WTC11 (cell line): ENCODE measurements at regions not wholly inside any gene's neighbourhood (a gene's known extent, or its start where the extent isn't known, plus 50 kb on each side); places are given as distances from the start of the nearest gene placed in this dataset.

ENCODE experiments used
- ATAC-seq: fragments of 200-7000 bp; cut with Tn5 transposase; 2 replicates; pipeline ENCODE4 v1.10.0; 2021; ENCODE audit warnings: mild to moderate bottlenecking, moderate library complexity
- CTCF ChIA-PET: fragments of 300-600 bp; sonication (Branson Sonifier 250); formaldehyde crosslinking; loops from one replicate; lab custom pipeline; 2021; ENCODE audit warnings: antibody characterized with exemption; lab: Charles Lee
- POLR2A ChIA-PET: fragments of 350-600 bp; sonication (Branson Sonifier 250); formaldehyde crosslinking; loops from one replicate; lab custom pipeline; 2021; ENCODE audit warnings: antibody characterized with exemption; lab: Charles Lee
- DNase-seq: peaks from one replicate; pipeline ENCODE4 v3.0.0; 2021; ENCODE audit warnings: low spot score
- H3K27ac Mint-ChIP-seq: 2 replicates; pipeline ENCODE4 v1.8.0; 2021; ENCODE audit warnings: mixed read lengths
- H3K27me3 Mint-ChIP-seq: 2 replicates; pipeline ENCODE4 v1.8.0; 2021; ENCODE audit warnings: low read depth, mild to moderate bottlenecking, moderate library complexity, mixed read lengths
- H3K36me3 Mint-ChIP-seq: 2 replicates; pipeline ENCODE4 v1.8.0; 2021; ENCODE audit warnings: mixed read lengths
- H3K4me1 Mint-ChIP-seq: 2 replicates; pipeline ENCODE4 v1.8.0; 2022; ENCODE audit warnings: mixed read lengths
- H3K4me3 Mint-ChIP-seq: 2 replicates; pipeline ENCODE4 v1.8.0; 2021; ENCODE audit warnings: mild to moderate bottlenecking, moderate library complexity, mixed read lengths
- H3K9me3 Mint-ChIP-seq: 2 replicates; pipeline ENCODE4 v1.8.0; 2021; ENCODE audit warnings: mixed read lengths
- ATF1 ChIP-seq: sonication (generic); formaldehyde crosslinking; IDR thresholded peaks from 2 replicates; pipeline ENCODE4 v1.8.1; 2023; ENCODE audit warnings: mild to moderate bottlenecking, moderate library complexity, missing genetic modification reagents
- CREM ChIP-seq: sonication (generic); formaldehyde crosslinking; IDR thresholded peaks from 2 replicates; pipeline ENCODE4 v1.8.1; 2022; ENCODE audit warnings: mild to moderate bottlenecking, missing genetic modification reagents, moderate library complexity
- ELF4 ChIP-seq: sonication (generic); formaldehyde crosslinking; IDR thresholded peaks from 2 replicates; pipeline ENCODE4 v1.8.1; 2022; ENCODE audit warnings: low read depth, mild to moderate bottlenecking, moderate library complexity, missing genetic modification reagents
- ESRRA ChIP-seq: sonication (generic); formaldehyde crosslinking; IDR thresholded peaks from 2 replicates; pipeline ENCODE4 v1.8.1; 2022; ENCODE audit warnings: mild to moderate bottlenecking, missing genetic modification reagents, borderline replicate concordance
- FOXP1 ChIP-seq: sonication (generic); formaldehyde crosslinking; IDR thresholded peaks from 2 replicates; pipeline ENCODE4 v1.8.0; 2022; ENCODE audit warnings: missing genetic modification reagents, mild to moderate bottlenecking, moderate library complexity, borderline replicate concordance
- GRHL2 ChIP-seq: fragments of 250-450 bp; sonication (Bioruptor Pico); IDR thresholded peaks from 2 replicates; pipeline ENCODE4 v1.8.0; 2022; ENCODE audit warnings: mild to moderate bottlenecking, moderate library complexity; ENCODE audit not compliant: insufficient replicate concordance, severe bottlenecking
- GTF2I ChIP-seq: fragments of 250-450 bp; sonication (Bioruptor Pico); conservative IDR thresholded peaks from 2 replicates; pipeline ENCODE4 v1.4.0; 2021; ENCODE audit warnings: mild to moderate bottlenecking
- HMGA2 ChIP-seq: fragments of 250-450 bp; sonication (Bioruptor Pico); IDR thresholded peaks from 2 replicates; pipeline ENCODE4 v1.4.0; 2021; ENCODE audit warnings: mild to moderate bottlenecking, moderate library complexity
- MYBL2 ChIP-seq: sonication (generic); formaldehyde crosslinking; IDR thresholded peaks from 2 replicates; pipeline ENCODE4 v1.8.1; 2023; ENCODE audit warnings: mild to moderate bottlenecking, moderate library complexity, missing genetic modification reagents
- NFE2L1 ChIP-seq: sonication (generic); formaldehyde crosslinking; IDR thresholded peaks from 2 replicates; pipeline ENCODE4 v1.8.1; 2023; ENCODE audit warnings: missing genetic modification reagents
- NR2C2 ChIP-seq: sonication (generic); formaldehyde crosslinking; IDR thresholded peaks from 2 replicates; pipeline ENCODE4 v1.8.0; 2022; ENCODE audit warnings: mild to moderate bottlenecking, missing genetic modification reagents
- PRRX2 ChIP-seq: fragments of 250-450 bp; sonication (Bioruptor Pico); IDR thresholded peaks from 2 replicates; pipeline ENCODE4 v1.8.0; 2021; ENCODE audit warnings: mild to moderate bottlenecking
- RORB ChIP-seq: fragments of 250-450 bp; sonication (Bioruptor Pico); IDR thresholded peaks from 2 replicates; pipeline ENCODE4 v1.9.0; 2021; ENCODE audit warnings: mild to moderate bottlenecking
- SOX15 ChIP-seq: fragments of 250-450 bp; sonication (Bioruptor Pico); IDR thresholded peaks from 2 replicates; pipeline ENCODE4 v1.9.0; 2021; ENCODE audit warnings: mild to moderate bottlenecking
- ZNF138 ChIP-seq: sonication (generic); formaldehyde crosslinking; conservative IDR thresholded peaks from 2 replicates; pipeline ENCODE4 v1.8.1; 2022; ENCODE audit warnings: mild to moderate bottlenecking, moderate library complexity, missing genetic modification reagents
- ZNF396 ChIP-seq: fragments of 250-450 bp; sonication (Bioruptor Pico); IDR thresholded peaks from 2 replicates; pipeline ENCODE4 v1.8.0; 2021; ENCODE audit warnings: mild to moderate bottlenecking, moderate library complexity, borderline replicate concordance
- ZNF423 ChIP-seq: fragments of 250-450 bp; sonication (Bioruptor Pico); IDR thresholded peaks from 2 replicates; pipeline ENCODE4 v2.1.2; 2022; ENCODE audit warnings: mild to moderate bottlenecking, moderate library complexity
- ZNF671 ChIP-seq: fragments of 250-450 bp; sonication (Bioruptor Pico); IDR thresholded peaks from 2 replicates; pipeline ENCODE4 v1.8.0; 2021; ENCODE audit warnings: mild to moderate bottlenecking
- TF ChIP-seq, protein P1 (sequence below): fragments of 250-450 bp; sonication (Bioruptor Pico); IDR thresholded peaks from 2 replicates; pipeline ENCODE4 v2.1.2; 2022; ENCODE audit warnings: mild to moderate bottlenecking, moderate library complexity
- TF ChIP-seq, protein P2 (sequence below): sonication (generic); formaldehyde crosslinking; IDR thresholded peaks from 2 replicates; pipeline ENCODE4 v1.8.1; 2023; ENCODE audit warnings: mild to moderate bottlenecking, missing genetic modification reagents, moderate library complexity
- TF ChIP-seq, protein P3 (sequence below): fragments of 250-450 bp; sonication (Bioruptor Pico); IDR thresholded peaks from 2 replicates; pipeline ENCODE4 v1.9.0; 2021; ENCODE audit warnings: mild to moderate bottlenecking
- TF ChIP-seq, protein P4 (sequence below): sonication (generic); formaldehyde crosslinking; IDR thresholded peaks from 2 replicates; pipeline ENCODE4 v1.8.1; 2022; ENCODE audit warnings: low read depth, missing genetic modification reagents, borderline replicate concordance
- TF ChIP-seq, protein P5 (sequence below): sonication (generic); formaldehyde crosslinking; IDR thresholded peaks from 2 replicates; pipeline ENCODE4 v1.8.0; 2022; ENCODE audit warnings: mild to moderate bottlenecking, missing genetic modification reagents
- TF ChIP-seq, protein P6 (sequence below): sonication (generic); formaldehyde crosslinking; conservative IDR thresholded peaks from 2 replicates; pipeline ENCODE4 v1.8.1; 2023; ENCODE audit warnings: mild to moderate bottlenecking, low read depth, missing genetic modification reagents, moderate library complexity

DNA sequence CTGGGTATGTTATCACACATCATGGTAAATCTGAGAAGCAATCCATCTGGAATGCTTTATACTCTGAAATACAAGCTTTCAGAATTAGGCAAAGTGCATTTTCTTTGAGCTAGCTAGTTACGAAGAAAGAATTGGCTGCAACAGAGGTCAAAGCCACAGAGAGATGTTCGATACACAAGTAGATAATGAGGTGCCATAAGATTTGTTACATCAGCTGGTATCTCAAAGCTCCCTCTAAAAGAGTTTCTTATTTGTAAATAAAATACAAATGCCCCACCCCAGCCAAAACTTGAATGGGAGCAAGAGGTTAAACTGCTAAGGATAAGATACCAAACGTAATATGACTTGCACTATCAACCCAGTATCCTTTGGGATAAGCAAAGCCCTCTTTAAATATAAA lies 84.0 kb upstream of the SLCO3A1 start:
- Mint-ChIP-seq H3K4me1 (peaks cover 12% of the 10 kb centered on the region), H3K27me3 (peaks cover 19% of the 10 kb centered on the region), H3K4me3 (no peak overlapping the region), H3K9me3 (no peaks in the 10 kb centered on the region), H3K27ac (no peak overlapping the region), H3K36me3 (no peaks in the 10 kb centered on the region)
- DNase-seq: no peak
- no peak for ATAC-seq
- ChIA-PET POLR2A (no interaction called here), CTCF (no interaction called here)
- no peak for TF ChIP-seq MYBL2 (CRISPR knock-in tag)
- TF ChIP-seq CREM: no peak
- no peak for TF ChIP-seq ZNF671 (CRISPR knock-in tag)
- TF ChIP-seq RORB (CRISPR knock-in tag): no peak
- no peak for TF ChIP-seq PRRX2 (CRISPR knock-in tag)
- TF ChIP-seq FOXP1 (CRISPR knock-in tag): no peak
- TF ChIP-seq GRHL2 (CRISPR knock-in tag): no peak
- no peak for TF ChIP-seq SOX15 (CRISPR knock-in tag)
- TF ChIP-seq, protein P1, sequence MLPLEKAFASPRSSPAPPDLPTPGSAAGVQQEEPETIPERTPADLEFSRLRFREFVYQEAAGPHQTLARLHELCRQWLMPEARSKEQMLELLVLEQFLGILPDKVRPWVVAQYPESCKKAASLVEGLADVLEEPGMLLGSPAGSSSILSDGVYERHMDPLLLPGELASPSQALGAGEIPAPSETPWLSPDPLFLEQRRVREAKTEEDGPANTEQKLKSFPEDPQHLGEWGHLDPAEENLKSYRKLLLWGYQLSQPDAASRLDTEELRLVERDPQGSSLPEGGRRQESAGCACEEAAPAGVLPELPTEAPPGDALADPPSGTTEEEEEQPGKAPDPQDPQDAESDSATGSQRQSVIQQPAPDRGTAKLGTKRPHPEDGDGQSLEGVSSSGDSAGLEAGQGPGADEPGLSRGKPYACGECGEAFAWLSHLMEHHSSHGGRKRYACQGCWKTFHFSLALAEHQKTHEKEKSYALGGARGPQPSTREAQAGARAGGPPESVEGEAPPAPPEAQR: no peak
- TF ChIP-seq, protein P2, sequence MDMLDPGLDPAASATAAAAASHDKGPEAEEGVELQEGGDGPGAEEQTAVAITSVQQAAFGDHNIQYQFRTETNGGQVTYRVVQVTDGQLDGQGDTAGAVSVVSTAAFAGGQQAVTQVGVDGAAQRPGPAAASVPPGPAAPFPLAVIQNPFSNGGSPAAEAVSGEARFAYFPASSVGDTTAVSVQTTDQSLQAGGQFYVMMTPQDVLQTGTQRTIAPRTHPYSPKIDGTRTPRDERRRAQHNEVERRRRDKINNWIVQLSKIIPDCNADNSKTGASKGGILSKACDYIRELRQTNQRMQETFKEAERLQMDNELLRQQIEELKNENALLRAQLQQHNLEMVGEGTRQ (CRISPR knock-in tag): no peak
- TF ChIP-seq ZNF138 (CRISPR knock-in tag): no peak
- TF ChIP-seq NR2C2 (CRISPR knock-in tag): no peak
- TF ChIP-seq, protein P3, sequence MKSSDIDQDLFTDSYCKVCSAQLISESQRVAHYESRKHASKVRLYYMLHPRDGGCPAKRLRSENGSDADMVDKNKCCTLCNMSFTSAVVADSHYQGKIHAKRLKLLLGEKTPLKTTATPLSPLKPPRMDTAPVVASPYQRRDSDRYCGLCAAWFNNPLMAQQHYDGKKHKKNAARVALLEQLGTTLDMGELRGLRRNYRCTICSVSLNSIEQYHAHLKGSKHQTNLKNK (CRISPR knock-in tag): no peak

DNA sequence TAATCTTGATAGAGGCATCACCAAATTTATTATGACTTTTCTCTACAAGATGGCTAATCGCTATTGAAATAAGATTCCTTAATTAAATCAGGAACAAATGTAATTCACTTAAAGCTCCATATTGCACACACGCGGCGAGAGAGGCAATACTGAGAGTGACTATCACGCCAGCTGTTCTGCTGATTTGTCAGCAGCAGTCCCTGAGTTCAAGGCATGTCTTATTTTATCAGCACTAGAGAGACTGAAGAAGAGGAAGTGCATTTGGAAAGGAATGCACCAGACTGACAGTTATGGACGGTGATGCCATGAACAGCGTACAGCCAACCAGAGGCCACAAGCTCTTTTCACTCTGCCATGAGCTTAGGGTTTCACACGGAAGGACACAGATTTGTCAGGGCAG lies 83.6 kb upstream of the SLCO3A1 start:
- no peak for DNase-seq
- no peaks in the 10 kb centered on the region for H3K9me3 Mint-ChIP-seq
- no peaks in the 10 kb centered on the region for H3K36me3 Mint-ChIP-seq
- TF ChIP-seq ZNF396 (CRISPR knock-in tag): no peak
- TF ChIP-seq, protein P4, sequence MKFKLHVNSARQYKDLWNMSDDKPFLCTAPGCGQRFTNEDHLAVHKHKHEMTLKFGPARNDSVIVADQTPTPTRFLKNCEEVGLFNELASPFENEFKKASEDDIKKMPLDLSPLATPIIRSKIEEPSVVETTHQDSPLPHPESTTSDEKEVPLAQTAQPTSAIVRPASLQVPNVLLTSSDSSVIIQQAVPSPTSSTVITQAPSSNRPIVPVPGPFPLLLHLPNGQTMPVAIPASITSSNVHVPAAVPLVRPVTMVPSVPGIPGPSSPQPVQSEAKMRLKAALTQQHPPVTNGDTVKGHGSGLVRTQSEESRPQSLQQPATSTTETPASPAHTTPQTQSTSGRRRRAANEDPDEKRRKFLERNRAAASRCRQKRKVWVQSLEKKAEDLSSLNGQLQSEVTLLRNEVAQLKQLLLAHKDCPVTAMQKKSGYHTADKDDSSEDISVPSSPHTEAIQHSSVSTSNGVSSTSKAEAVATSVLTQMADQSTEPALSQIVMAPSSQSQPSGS: no peak
- no peak for TF ChIP-seq ELF4 (CRISPR knock-in tag)
- ATAC-seq: no peak
- ChIA-PET POLR2A (no interaction called here), CTCF (no interaction called here)
- no peak overlapping the region for H3K27ac Mint-ChIP-seq
- H3K27me3 Mint-ChIP-seq: peaks cover 17% of the 10 kb centered on the region
- H3K4me3 Mint-ChIP-seq: no peak overlapping the region
- peaks cover 8% of the 10 kb centered on the region for H3K4me1 Mint-ChIP-seq

DNA sequence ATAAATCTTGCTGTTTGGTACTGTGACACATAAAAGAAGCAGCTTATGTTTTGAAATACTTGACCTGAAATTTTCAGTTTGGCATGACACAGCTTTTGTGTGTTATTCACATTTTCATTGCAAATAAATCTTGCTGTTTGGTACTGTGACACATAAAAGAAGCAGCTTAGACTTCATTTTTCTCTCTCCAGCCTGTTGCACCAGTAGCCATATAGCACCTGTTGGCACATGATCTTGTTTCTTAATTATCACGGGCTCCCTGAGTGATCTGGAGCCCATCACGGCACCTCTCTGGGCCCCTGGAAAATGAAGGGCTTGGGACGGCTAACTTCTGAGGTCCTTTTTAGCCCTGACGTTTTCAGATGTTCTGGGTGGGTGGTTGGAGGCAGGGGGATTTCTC lies 77.4 kb upstream of the SLCO3A1 start:
- no peak overlapping the region for H3K27ac Mint-ChIP-seq
- ATAC-seq (no peak), DNase-seq (no peak)
- H3K36me3 Mint-ChIP-seq: no peaks in the 10 kb centered on the region
- no peak overlapping the region for H3K4me3 Mint-ChIP-seq
- peaks cover 4% of the 10 kb centered on the region for H3K4me1 Mint-ChIP-seq
- ChIA-PET CTCF (interaction anchor here (1.6 kb wide), 1 partner anchor 70 kb away, joined by 4 read pairs; no protein-coding TSS in a partner anchor), POLR2A (no interaction called here)
- H3K27me3 Mint-ChIP-seq: no peaks in the 10 kb centered on the region; the same call in 1 of the 2 replicates
- TF ChIP-seq ATF1 (CRISPR knock-in tag): no peak
- no peak for TF ChIP-seq GTF2I (CRISPR knock-in tag)
- TF ChIP-seq, protein P5, sequence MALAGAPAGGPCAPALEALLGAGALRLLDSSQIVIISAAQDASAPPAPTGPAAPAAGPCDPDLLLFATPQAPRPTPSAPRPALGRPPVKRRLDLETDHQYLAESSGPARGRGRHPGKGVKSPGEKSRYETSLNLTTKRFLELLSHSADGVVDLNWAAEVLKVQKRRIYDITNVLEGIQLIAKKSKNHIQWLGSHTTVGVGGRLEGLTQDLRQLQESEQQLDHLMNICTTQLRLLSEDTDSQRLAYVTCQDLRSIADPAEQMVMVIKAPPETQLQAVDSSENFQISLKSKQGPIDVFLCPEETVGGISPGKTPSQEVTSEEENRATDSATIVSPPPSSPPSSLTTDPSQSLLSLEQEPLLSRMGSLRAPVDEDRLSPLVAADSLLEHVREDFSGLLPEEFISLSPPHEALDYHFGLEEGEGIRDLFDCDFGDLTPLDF (CRISPR knock-in tag): no peak
- TF ChIP-seq HMGA2 (CRISPR knock-in tag): no peak
- TF ChIP-seq, protein P6, sequence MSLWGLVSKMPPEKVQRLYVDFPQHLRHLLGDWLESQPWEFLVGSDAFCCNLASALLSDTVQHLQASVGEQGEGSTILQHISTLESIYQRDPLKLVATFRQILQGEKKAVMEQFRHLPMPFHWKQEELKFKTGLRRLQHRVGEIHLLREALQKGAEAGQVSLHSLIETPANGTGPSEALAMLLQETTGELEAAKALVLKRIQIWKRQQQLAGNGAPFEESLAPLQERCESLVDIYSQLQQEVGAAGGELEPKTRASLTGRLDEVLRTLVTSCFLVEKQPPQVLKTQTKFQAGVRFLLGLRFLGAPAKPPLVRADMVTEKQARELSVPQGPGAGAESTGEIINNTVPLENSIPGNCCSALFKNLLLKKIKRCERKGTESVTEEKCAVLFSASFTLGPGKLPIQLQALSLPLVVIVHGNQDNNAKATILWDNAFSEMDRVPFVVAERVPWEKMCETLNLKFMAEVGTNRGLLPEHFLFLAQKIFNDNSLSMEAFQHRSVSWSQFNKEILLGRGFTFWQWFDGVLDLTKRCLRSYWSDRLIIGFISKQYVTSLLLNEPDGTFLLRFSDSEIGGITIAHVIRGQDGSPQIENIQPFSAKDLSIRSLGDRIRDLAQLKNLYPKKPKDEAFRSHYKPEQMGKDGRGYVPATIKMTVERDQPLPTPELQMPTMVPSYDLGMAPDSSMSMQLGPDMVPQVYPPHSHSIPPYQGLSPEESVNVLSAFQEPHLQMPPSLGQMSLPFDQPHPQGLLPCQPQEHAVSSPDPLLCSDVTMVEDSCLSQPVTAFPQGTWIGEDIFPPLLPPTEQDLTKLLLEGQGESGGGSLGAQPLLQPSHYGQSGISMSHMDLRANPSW (CRISPR knock-in tag): no peak
- TF ChIP-seq ESRRA (CRISPR knock-in tag): no peak
- no peak for TF ChIP-seq ZNF423 (CRISPR knock-in tag)
- TF ChIP-seq FOXP1 (CRISPR knock-in tag): no peak
- TF ChIP-seq NFE2L1 (CRISPR knock-in tag): no peak
- TF ChIP-seq, all 79 proteins: peak for 0
- H3K9me3 Mint-ChIP-seq: no peaks in the 10 kb centered on the region
